ENCODE measurements at regions not wholly inside any gene's neighbourhood (a gene's known extent, or its start where the extent isn't known, plus 50 kb on each side); places are given as distances from the start of the nearest gene placed in this dataset.

DNA sequence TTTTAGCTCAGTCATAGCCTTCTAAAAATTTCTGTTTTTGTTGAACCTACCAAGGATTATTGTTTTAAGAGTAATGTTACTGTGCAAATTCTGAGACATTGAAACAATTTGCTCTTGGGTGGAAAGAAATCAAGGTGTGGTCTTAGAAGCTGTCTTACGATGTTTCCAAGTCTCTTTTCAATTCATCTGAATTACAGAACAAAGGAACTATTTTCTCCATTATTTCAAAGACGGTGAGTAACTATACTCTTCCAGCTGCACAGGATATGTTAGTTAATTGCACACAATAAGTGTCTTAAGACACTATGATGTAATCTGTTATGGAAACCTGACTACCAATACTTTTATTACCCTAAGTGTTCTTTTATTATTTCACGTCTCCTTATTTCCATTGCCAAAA is 106.8 kb upstream of the POM121L12 start:
- TF ChIP-seq, protein P1, sequence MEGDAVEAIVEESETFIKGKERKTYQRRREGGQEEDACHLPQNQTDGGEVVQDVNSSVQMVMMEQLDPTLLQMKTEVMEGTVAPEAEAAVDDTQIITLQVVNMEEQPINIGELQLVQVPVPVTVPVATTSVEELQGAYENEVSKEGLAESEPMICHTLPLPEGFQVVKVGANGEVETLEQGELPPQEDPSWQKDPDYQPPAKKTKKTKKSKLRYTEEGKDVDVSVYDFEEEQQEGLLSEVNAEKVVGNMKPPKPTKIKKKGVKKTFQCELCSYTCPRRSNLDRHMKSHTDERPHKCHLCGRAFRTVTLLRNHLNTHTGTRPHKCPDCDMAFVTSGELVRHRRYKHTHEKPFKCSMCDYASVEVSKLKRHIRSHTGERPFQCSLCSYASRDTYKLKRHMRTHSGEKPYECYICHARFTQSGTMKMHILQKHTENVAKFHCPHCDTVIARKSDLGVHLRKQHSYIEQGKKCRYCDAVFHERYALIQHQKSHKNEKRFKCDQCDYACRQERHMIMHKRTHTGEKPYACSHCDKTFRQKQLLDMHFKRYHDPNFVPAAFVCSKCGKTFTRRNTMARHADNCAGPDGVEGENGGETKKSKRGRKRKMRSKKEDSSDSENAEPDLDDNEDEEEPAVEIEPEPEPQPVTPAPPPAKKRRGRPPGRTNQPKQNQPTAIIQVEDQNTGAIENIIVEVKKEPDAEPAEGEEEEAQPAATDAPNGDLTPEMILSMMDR (IDR thresholded peaks at IDR 0.05) = no peak
- TF ChIP-seq POLR2A (IDR thresholded peaks at IDR 0.05) = no peak
- no peak for TF ChIP-seq EP300 (IDR thresholded peaks at IDR 0.05)
